Hindlimb muscle (tissue), 1 donor: ENCODE measurements at regions not wholly inside any gene's neighbourhood (a gene's known extent, or its start where the extent isn't known, plus 50 kb on each side); places are given as distances from the start of the nearest gene placed in this dataset.

Experiments
- DNase-seq: peaks from one replicate; pipeline ENCODE4 v3.0.0-alpha.2; 2013

DNA sequence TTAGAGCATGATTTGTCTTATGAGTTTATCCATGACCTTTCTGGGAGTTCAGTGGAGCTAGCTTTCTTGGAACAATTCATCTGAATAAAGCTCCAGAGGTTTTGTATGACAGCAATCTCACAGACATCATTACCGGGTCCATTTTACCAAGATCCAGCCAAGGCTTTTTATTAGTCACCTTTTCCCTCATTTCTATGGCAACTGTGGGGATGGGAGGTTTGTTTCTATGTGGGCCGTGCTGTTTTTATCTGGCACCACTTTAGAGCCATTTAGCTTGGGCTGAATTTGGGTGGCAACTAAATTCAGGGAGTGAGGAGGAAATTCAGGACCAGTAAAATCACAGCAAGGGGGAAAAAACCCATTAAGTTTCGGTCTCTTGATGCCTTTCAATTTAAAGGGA is 245.7 kb downstream of the NSG2 start:
- peak; percentile 7 for DNase-seq

DNA sequence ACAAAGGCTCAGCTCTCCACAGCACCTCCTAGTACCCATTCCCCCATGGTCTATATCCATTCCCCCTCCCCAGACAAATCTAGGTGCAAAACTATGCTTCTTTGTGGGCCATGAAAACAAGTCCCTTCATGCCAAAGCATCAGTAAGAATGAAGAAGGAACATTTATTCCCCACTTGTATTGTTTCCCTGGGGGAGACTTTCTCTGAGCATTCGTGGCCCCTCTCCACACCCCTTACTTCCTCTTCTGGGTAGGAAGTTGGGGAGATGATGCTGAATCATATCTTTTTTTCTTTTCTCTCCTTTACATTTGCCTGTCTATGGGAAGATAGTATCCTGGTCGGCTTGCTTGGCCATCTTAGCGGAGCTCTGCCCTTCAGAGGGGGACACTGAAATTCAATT is 246.8 kb downstream of the NSG2 start:
- no peak for DNase-seq

DNA sequence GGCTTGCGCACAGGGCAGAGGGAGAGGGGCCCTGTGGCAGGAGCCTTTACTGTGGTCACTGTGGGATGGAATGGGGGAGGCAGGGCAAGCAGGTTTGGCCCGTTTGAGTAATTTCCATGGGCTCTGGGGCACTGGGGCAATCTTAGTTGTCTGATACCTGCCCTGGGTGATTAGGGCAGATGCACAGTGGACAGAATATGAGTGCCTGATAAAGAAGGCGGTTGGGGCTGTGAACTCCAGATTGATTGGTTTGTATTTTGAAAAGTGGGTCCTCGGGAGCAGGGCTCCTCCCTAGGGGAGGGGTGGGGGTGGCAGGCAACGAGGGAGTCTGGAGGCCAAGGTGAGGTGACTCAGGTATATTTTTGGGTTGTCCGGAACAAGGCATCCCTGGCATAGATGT is 247.5 kb downstream of the NSG2 start:
- no peak for DNase-seq

DNA sequence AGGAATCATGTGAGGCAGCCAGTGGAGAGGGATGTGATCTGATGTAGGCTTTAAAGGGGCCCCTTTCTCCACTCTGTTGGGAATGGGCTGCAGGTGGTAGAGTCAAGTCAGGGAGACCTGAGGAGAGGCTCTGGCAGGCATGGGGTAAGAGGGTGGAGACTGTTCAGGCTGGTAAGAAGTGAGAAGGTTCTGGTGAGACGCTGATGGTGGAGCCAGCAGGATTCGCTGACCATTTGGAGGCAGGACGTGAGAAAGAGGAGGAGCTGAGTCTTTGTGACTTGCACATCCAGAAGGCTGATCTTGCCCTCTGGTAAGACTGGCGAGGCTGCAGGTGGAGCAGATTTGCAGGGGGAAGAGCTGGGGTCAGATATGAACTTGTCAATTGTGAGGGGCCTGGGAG is 248.0 kb downstream of the NSG2 start:
- DNase-seq: no peak

DNA sequence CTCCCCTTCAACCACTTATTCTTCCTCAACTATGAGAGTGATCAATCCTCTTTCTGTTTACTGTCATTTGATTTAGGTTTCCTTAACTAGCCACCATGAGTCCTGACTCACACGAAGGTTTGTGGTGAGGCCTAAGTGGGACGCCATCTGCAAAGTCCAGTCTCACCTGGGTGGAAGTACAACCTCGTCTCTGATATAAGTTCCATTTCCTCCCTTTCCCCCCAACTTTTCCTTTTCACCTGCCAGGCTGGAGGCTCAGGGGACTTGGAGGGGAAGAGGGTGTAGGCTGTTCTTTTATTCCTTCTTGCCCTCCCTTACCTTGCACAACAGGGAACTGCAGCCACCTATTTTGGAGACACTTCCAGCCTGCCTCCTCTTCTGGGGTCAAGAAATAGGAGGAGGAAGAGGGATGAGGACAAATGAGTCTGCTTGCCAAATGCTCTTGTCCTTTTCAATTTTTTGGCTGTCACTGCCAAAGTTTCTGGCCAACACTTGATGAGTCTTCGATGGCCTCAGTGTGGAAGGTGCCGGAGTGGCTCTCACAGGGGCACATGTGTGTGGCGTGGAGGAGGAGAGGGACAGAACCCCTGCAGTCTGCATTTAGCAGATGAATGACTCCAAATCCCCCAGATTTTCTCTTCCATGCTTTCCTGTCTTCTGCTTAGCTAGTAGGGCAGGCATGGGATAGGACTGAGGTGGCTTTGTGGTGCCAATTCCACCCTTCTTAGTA is 249.6 kb downstream of the NSG2 start:
- DNase-seq: no peak

DNA sequence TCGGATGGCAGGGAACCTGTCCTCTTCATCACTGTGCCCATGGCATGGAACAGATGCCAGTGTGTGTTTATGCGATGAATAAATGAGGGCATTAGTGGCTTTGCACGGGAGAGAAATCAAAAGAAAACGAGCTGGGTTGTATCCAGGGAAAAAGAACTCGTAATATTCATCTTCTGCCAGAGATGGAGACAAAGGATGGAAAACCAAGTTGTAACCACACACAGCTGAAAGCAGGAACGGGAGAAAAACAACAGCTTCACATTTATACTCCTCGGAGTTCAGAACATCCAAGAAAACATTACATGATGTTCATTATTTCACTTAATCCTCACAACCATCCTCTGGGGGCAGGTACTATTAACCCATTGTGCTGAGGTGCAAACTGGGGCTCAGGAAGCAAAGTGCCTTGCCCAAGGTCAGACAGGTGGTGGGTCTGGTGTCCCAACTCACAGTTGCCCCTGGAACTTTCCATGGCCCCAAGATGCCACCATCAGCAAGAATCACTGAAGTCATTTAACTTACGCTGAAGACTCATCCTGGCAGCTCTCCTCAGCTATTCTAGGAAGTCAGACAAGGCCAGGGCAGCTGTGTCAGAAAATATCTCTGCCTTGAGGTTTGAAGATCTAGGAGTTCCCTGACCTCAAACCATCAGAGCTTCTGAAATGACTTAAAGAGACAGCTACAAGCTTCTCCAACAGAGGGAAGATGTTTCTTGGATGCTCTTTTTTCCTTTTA is 250.4 kb downstream of the NSG2 start:
- peak; percentile 35 for DNase-seq

DNA sequence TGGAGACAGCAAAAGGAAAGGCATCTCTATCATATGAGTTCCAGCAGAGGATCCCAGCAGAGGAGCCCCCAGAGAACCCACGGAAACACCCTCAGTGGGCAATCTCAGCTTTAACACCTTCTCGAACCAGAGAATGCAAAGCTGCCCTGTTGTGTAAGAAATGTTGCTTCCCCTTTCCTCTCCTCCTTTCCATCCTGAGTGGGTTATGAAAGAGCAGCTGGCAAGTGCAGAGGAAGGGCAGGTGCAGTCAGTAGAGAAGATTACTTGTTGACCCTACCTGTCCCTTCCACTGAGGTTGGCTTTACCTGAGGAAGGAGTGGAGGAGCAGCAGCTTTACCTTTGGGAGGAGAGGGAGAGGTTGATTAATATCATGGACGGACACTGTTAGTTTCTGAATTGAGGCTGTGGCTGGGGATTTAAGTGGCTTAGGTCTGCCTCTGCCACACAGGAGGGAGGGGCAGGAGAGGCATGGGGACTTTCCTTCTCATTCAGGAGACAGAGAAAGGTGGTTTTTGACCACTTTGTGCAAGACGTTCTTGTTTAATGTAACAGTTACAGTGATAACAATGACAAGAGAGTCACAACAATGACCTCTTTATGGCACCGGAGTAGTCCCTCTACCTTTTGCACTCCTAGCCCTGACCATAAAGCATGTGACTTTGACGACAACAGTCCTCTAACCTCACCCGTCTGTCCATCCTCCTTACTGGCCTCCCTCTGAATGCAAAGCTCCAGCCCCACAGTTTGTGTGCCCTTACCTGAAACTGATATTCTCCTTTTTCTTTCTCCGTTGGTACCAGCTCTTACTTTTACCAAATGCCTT is 254.8 kb downstream of the NSG2 start:
- DNase-seq: no peak

DNA sequence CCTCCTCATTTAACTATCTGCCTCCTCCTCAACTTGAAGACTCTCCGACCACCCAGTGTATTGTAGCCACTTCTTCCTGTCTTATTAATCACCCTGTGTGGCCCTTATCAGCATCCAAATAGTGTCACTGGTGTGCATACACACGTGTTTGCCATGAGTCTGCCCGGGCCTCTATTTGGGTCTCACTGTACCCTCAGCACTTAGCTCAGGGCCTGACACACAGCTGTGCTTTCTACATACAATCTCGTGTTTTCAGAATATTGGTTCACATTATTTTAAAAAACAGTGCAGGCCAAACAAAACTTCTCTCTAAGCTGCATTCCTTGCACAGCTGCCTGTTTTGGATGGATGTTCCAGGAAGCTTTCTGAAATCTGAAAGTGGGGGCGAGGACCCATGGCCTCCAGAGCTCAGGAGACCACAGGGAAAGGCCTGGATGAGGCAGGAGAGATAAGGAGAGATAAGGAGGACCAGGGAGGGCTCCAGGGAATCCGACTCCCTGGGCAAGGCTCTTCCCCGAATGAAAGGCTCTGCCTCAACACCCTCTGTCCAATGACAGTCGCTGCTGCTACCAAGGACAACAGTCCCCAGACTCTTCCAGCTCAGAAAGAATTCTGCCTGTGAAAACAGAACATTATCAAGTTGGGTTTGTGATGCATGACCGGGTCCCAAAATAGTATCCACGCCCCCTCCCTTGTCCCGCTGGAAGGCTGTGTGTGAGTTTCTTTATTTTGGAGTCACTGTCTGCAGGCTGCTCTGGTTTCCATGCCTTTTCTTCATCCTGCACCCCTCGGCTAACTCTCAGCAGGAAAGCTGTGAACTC is 255.6 kb downstream of the NSG2 start:
- DNase-seq: peak; percentile 23

DNA sequence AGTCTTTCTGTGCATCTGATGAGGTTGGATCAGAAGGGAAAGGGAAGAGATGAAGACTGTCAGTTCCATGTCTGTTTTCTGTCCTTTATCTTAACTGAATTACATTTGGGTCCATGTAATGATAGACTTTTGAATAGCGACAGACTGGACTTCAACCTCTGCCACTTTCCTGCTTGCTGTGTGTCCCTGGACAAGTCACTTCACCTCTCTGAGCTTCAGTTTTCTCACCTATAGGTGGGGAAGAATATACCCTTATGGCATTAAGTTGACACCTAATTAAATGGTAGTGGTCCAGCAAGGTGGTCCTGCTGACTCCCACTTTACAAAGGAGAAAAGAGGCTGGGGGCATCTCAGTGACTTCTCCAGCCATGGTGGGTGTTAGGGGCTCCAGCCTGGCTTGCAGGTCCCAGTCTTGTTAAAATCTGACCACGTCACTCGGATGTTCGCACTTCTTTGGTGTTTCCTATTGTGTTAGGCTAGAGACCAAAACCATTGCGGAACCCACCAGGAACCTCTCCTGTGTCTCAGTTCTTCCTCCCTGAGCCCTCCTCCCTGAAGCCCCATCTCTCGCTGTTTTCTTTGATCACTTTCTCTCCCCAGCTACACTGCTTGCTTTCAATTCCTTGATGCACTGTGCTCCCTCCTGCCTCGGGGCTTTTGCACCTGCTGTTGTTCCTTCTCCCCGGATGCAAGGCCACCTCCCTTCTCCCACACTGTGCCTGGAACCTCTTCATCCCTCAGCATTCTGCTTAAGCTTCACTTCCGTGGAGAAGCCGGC is 256.5 kb downstream of the NSG2 start:
- DNase-seq: no peak

DNA sequence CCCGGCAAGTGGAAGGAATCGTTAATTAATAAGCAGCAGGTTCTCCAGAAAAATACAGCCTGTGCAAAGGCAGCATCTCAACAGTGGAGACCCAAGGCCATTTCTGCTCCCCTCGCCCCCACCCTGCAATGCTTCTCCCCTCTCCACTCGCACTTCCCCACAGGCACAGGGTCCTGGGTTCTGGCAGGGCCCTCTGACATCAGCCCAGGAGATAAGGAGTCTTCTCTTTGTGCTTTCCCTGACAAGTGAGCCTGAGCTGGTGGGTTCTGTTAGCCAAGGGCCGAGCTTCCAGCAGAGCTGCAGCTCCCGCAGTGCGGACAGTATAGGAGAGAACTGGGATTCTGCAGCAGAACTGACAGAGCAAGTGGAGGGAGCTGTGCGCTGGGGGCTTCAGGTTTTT is 257.5 kb downstream of the NSG2 start:
- DNase-seq: no peak

DNA sequence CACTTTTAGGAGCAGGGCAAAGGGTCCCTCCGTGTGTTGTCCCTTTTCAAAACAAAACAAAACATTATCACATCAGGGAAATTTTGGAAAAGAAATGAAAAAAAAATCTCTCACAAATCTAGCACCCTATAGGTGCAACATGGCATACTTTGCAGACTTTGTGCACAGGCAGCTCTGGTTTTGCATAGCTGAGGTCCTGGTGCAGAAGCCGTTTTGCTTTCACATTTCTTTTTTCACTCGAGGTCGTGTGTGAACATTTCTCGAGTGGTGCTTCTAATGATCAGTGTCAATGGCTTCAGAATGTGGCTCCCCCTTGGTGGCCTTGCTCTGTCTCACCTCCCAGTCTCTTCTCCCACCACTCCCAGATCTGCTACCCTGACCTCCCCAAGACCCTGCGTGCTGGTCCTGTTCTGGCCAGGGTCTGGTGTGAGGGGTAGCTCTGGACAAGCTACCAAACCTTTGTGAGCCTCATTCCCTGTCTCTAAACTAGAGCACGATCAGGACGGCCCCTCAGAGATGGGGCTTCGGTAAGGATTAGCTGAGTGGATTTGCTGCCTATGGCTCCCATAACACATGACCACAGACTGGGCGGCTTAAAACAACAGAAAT is 258.0 kb downstream of the NSG2 start:
- DNase-seq: no peak

DNA sequence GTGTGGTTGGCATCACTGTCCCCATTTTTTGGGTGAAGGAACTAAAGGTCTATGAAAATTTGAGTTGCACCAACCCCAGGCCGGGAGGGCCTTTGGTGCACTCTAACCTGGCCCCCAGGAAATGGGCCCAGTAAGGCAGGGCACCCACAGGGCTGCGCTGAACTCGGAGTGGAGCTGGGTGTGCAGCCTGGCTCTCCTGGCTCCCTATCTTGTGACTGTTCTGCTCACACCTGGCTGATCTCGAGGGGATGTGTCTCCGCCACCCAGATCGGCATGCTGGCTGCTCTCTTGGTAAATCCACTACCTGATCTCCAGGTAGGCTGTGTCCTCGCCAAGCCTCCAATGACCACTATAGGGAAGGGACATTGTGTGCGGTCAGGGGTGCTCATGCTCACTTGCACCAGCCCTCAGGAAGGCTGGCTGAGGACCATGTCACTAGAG is 259.8 kb downstream of the NSG2 start:
- no peak for DNase-seq

DNA sequence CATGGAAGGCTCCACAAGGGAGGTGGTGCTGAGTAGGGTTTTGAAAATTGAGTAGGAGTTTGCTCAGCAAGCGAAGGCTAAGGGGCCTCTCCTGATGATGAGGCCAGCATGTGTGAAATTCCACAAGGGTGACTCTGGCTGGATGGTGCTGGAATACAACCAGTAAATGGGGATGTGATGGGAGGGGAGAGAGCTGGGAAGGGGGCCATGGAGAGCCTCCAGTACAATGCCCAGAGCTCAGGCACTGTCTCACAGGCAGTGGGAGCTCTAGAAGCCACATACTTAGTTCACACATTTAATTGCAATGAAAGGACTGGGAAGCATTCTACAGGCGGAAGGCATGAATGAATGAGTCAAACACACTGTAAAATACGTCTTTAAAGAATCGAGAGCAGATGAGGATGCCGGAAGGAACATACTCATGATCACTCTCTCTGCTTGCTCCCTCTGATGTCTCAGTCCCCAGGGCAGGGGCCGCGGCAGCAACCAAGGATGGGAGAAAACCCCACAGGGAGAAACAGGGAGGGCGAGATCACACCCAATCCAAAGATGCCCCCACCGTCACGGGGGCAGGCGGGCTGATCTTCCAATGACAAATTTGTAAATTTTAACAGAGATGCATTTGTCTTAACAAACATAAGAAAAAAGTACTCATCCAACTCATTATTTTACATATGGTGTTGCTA is 261.0 kb downstream of the NSG2 start:
- no peak for DNase-seq

DNA sequence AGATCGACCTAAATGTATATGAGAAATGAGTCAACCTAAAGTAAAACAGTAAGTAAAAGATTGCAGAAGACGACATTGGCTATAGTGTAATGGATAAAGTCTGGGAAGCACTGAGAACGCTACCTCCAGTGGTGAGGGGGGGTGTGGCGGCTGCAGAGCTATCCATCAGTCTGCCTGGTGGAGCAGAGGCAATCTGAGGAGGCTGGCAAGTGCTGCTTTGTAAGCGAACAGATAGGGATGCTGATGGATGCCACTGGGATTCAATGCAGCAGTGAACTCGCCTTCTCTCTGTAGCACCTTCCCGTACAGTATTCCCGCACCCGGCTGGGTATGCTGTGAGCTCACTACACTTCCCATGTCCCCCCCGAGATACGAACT is 261.5 kb downstream of the NSG2 start:
- no peak for DNase-seq

DNA sequence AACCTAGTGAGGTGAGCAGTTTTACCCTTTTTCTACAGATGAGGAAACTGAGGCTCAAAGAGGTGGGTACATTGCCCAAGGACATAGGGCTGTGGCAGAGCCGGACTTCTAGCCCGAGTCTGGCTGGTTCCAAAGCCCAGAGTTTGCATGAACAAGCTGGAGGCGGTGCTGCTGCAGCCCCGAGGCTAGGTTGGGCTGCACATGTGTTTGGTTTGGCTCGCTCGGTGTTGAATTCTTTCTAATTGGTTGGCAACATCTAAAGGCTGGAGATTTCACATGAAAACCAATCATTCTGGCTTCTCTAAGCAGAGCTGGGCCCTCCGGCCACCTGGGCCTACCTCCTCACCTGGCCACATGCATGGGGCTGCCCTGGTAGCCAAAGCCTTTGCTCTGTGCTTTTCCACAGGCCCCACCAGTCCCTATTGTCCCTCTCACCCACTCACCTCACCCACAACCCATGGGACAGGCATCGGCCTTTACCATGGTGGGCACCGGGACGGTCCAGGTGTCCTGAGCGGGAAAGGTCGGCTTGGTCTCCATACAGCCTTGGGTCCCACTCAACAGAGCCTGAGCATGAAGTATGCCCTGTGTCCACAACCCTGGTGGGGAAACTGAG is 262.3 kb downstream of the NSG2 start:
- DNase-seq: no peak

DNA sequence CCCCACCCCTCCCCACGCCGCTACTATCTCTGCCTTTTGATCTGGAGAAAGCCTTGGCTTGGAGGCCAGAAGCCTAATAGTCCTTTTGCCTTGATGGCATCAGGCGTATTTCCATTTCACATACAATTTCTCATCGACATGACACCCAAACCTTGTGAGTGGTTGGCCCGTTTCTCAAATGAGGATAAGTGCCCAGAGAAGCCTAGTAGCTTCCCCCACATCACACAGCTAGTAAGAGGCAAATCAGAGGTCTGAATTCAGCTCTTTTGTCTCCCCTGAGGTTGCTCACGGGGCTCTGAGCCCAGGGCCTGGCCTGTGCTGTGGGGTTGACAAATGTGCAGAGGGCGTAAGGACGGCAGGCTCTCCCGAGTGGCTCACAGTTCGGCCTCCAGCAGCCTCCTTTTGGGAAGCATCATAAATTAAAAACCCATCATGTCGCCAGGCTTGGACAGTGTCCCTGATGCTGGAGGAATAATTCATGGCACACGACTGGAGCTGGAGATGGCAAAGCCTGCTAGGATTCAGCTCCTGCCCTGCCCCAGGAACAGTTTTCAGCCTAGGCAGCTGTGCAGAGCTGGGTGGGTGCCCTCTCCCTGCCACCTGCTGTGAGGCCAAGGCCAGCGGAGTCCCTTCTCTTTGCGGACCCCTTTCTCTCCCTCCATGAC is 263.8 kb downstream of the NSG2 start:
- no peak for DNase-seq

DNA sequence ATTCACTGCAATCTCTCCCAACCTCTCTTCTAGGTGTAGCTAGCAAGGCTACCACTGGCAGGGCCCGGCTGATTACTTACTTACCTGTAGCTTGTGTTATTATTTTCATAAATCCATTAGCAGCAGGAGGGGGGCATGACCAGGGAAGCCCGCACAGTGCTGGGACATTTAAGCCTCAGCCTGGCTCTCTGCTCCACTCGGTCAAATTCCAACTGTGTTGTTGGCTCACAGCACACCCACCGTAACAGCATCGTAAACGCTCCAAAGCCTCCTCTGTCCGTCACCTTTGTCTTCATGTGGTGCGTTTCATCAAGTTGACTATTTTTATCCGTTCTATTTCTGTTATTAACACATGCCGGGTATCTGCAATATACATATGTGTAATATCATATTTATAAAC is 264.7 kb downstream of the NSG2 start:
- DNase-seq: no peak

DNA sequence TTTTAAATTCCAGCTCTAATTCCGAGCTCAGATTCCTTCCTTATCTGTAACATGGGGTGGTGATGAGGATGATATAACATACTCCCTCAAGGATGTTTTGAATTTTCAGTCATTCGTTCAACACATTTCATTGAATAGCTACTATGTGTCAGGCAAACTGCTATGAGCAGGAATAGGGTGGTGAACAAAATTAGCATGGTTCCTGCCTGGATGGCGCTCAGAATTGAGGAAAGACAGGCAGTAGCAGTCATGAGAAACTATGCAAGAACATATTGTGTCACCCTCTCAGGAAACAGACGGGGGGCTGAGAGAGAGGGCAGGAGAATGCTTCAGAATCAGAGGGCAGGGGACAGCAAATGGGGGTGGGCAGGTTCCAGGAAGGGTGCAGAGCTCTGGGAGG is 265.2 kb downstream of the NSG2 start:
- no peak for DNase-seq

DNA sequence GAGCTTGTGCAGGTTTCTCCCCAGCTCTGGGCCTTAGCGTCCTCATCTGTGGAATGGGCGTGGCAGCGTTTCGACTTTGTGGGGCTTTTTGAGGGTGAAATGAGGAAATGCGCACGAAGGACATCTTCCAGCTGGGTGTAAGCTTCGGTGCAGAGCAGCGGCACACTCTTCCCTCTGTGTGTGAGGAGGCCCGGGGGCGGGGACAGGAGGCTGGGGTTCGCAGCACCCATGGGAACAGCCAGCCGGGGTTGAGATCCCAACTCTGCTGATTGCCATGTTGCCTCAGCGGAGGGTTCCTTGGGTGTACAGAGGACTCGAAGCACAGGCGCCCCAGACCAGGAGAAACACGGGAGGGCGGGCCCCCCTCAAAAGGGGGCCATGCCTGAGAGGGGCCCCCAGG is 265.6 kb downstream of the NSG2 start:
- no peak for DNase-seq
